ENCODE measurements at regions not wholly inside any gene's neighbourhood (a gene's known extent, or its start where the extent isn't known, plus 50 kb on each side); places are given as distances from the start of the nearest gene placed in this dataset.

DNA sequence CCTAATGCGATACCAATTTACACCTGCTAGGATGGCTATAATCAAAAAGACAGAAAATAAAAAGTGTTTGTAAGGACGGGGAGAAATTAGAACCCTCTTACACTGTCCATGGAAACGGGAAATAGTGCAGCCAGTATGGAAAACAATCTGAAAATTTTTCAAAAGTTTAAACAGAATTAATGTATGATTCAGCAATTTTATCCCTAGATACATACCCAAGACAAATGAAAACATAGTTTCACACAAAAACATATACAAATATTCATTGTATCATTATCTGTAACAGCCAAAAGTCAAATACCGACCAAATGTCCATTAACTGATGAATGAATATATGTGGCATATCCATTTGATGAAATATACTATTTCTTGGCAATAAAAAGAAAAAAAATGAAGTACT is 313.5 kb upstream of the GYPC start:
- H3K36me3 Mint-ChIP-seq (ENCODE audit: low read depth), result no peaks in the 10 kb centered on the region
- H3K4me1 Mint-ChIP-seq, result no peaks in the 10 kb centered on the region
- H3K27ac Mint-ChIP-seq, result no peak overlapping the region
- no peaks in the 10 kb centered on the region for H3K27me3 Mint-ChIP-seq (ENCODE audit: low read depth)
- TF ChIP-seq, protein P1, sequence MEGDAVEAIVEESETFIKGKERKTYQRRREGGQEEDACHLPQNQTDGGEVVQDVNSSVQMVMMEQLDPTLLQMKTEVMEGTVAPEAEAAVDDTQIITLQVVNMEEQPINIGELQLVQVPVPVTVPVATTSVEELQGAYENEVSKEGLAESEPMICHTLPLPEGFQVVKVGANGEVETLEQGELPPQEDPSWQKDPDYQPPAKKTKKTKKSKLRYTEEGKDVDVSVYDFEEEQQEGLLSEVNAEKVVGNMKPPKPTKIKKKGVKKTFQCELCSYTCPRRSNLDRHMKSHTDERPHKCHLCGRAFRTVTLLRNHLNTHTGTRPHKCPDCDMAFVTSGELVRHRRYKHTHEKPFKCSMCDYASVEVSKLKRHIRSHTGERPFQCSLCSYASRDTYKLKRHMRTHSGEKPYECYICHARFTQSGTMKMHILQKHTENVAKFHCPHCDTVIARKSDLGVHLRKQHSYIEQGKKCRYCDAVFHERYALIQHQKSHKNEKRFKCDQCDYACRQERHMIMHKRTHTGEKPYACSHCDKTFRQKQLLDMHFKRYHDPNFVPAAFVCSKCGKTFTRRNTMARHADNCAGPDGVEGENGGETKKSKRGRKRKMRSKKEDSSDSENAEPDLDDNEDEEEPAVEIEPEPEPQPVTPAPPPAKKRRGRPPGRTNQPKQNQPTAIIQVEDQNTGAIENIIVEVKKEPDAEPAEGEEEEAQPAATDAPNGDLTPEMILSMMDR (IDR thresholded peaks at IDR 0.05; ENCODE audit: unreplicated experiment in 3 of 3), result no peak
- H3K9me3 Mint-ChIP-seq, result peaks cover 6% of the 10 kb centered on the region
- no peak overlapping the region for H3K4me3 Mint-ChIP-seq

DNA sequence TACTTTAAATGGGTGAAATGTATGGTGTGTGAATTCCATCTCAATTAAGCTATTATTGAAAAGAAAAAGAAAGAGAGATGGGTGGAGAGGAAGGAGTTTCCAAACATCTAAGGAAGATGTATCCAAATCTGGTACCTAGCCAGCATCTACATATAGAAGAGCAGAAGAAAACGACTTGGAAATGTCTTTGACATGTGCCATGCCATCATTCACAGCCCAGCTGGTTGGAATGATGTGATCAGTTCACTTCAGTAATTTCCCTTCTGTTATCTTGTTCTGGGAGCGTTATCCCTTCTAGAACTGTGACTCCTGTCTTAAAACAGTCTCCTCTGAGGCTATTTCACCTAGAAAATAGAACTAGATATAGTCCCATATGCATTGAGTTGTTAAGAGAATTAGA is 312.8 kb upstream of the GYPC start:
- TF ChIP-seq, protein P1 (IDR thresholded peaks at IDR 0.05; ENCODE audit: unreplicated experiment in 3 of 3), result no peak
- Mint-ChIP-seq H3K4me1 (no peaks in the 10 kb centered on the region), H3K36me3 (ENCODE audit: low read depth) (no peaks in the 10 kb centered on the region), H3K4me3 (no peak overlapping the region), H3K27ac (no peak overlapping the region), H3K27me3 (ENCODE audit: low read depth) (no peaks in the 10 kb centered on the region), H3K9me3 (peaks cover 6% of the 10 kb centered on the region)

DNA sequence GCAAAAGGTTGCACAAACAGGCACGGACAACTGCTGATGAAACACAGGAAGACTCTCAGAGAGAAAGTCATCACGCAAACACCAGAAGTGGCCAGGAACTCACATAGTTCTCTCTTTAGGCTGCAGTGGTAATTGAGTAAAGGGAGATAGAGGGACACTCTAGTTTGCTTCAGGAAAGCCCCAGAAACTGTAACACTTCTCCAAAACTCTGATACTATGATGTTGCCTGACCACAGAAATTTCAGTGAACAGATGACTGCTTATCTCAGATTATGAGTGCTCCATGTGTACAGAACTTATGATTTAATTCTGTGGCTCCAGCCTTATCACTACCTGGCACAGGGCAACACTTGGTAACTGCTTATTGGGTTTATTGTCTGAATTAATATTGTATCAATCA is 311.5 kb upstream of the GYPC start:
- TF ChIP-seq, protein P1 (IDR thresholded peaks at IDR 0.05; ENCODE audit: unreplicated experiment in 3 of 3), result no peak
- H3K36me3 Mint-ChIP-seq (ENCODE audit: low read depth), result no peaks in the 10 kb centered on the region
- no peak overlapping the region for H3K4me3 Mint-ChIP-seq
- H3K4me1 Mint-ChIP-seq, result no peaks in the 10 kb centered on the region
- H3K27me3 Mint-ChIP-seq (ENCODE audit: low read depth), result no peaks in the 10 kb centered on the region
- H3K9me3 Mint-ChIP-seq, result no peaks in the 10 kb centered on the region
- H3K27ac Mint-ChIP-seq, result no peak overlapping the region

DNA sequence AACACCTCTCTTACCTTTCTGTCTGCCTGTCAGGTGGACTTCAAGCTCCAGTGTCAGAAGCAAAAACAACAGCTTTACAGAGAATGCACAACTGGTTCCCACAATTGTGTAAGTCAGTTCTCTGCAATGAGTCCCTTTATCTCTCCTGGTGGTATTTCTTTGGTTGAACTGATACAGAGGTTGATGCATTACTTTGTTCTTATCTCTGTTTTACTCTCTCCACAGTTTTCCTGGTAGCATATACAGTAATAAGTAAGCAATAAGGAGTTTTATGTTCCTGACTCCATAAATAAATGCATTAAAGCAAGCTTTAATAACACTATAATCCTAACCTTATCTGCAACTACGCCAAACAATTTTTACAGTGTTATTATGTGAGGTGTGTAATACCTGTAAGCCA is 310.3 kb upstream of the GYPC start:
- no peaks in the 10 kb centered on the region for H3K4me1 Mint-ChIP-seq
- no peaks in the 10 kb centered on the region for H3K36me3 Mint-ChIP-seq (ENCODE audit: low read depth)
- TF ChIP-seq, protein P1 (IDR thresholded peaks at IDR 0.05; ENCODE audit: unreplicated experiment in 3 of 3), result no peak

DNA sequence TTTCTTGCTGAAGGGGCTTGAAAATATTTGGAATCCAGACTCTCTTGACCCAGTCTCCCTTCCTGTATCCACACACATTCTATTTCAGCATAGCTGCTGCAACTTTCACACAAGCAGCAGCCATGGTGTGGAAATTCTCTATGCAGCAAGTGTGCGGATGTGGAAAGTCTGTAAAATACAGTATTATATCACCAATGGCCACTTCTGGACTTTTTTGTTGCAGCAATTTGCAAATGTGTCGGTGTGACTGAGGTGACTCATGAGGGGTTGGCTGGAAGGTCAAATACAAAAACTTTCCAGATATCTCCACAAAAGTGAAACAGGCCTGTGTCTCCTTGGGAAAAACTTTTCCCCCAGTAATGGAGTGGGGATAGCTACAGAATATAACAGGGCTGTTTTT is 299.3 kb upstream of the GYPC start:
- no peak overlapping the region for H3K4me3 Mint-ChIP-seq
- TF ChIP-seq, protein P1 (IDR thresholded peaks at IDR 0.05; ENCODE audit: unreplicated experiment in 3 of 3), result no peak
- H3K27ac Mint-ChIP-seq, result no peak overlapping the region
- H3K36me3 Mint-ChIP-seq (ENCODE audit: low read depth), result no peaks in the 10 kb centered on the region
- H3K9me3 Mint-ChIP-seq, result peaks cover 3% of the 10 kb centered on the region
- H3K27me3 Mint-ChIP-seq (ENCODE audit: low read depth), result no peaks in the 10 kb centered on the region
- no peaks in the 10 kb centered on the region for H3K4me1 Mint-ChIP-seq

More for the DNA sequence above, 310.3 kb upstream of the GYPC start:
- Mint-ChIP-seq H3K27ac (no peak overlapping the region), H3K27me3 (ENCODE audit: low read depth) (no peaks in the 10 kb centered on the region), H3K4me3 (no peak overlapping the region), H3K9me3 (peaks cover 2% of the 10 kb centered on the region)

DNA sequence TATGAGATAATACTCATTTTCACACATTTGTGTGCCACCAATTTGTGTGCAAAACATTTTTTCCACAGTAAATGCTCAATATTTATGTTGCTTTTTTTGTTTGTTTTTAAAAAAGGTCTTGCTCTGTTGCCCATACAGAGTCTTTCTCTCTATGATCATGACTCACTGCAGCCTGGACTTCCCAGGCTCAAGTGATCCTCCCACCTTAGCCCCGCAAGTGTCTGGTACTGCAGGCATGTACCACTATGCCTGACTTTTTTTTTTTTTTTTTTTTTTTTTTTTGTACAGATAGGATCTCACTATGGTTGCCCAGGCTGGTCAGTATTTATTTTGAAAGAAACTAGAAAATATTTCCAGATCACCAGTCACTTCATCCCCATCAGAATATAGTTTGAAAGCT is 297.8 kb upstream of the GYPC start:
- H3K36me3 Mint-ChIP-seq (ENCODE audit: low read depth), result no peaks in the 10 kb centered on the region
- no peak overlapping the region for H3K4me3 Mint-ChIP-seq

More for the DNA sequence above, 297.8 kb upstream of the GYPC start:
- H3K4me1 Mint-ChIP-seq, result no peaks in the 10 kb centered on the region
- TF ChIP-seq, protein P1 (IDR thresholded peaks at IDR 0.05; ENCODE audit: unreplicated experiment in 3 of 3), result no peak
- H3K27me3 Mint-ChIP-seq (ENCODE audit: low read depth), result no peaks in the 10 kb centered on the region
- H3K27ac Mint-ChIP-seq, result no peak overlapping the region
- H3K9me3 Mint-ChIP-seq, result no peaks in the 10 kb centered on the region
